ENCODE measurements at regions not wholly inside any gene's neighbourhood (a gene's known extent, or its start where the extent isn't known, plus 50 kb on each side); places are given as distances from the start of the nearest gene placed in this dataset.

GRCh38 chr16:86307514-86307903, 202.8 kb upstream of the FOXF1 start:
- FAIRE-seq, result no peak
- no peak for DNase-seq (ENCODE audit: low spot score)

- DNase-seq (ENCODE audit: low spot score), result no peak
Observed at GRCh38 chr16:86308514-86308913, 201.8 kb upstream of the FOXF1 start.

GRCh38 chr16:86313631-86314030, 196.7 kb upstream of the FOXF1 start:
- FAIRE-seq (no peak), DNase-seq (ENCODE audit: low spot score) (no peak)

More at GRCh38 chr16:86308514-86308913, 201.8 kb upstream of the FOXF1 start:
- no peak for FAIRE-seq

- DNase-seq (ENCODE audit: low spot score) (no peak), FAIRE-seq (no peak)
Observed at GRCh38 chr16:86314402-86315025, 195.8 kb upstream of the FOXF1 start.

- no peak for FAIRE-seq
Observed at GRCh38 chr16:86316967-86317812, 193.1 kb upstream of the FOXF1 start.

GRCh38 chr16:86317813-86318650, 192.3 kb upstream of the FOXF1 start:
- FAIRE-seq, result no peak
- no peak for DNase-seq (ENCODE audit: low spot score)

More at GRCh38 chr16:86316967-86317812, 193.1 kb upstream of the FOXF1 start:
- DNase-seq (ENCODE audit: low spot score), result no peak

- FAIRE-seq (no peak), DNase-seq (ENCODE audit: low spot score) (no peak)
Observed at GRCh38 chr16:86319585-86320236, 190.6 kb upstream of the FOXF1 start.

- no peak for DNase-seq (ENCODE audit: low spot score)
- FAIRE-seq, result no peak
Observed at GRCh38 chr16:86320237-86320595, 190.1 kb upstream of the FOXF1 start.

GRCh38 chr16:86321491-86321890, 188.8 kb upstream of the FOXF1 start:
- FAIRE-seq, result no peak
- DNase-seq (ENCODE audit: low spot score), result no peak

- DNase-seq (ENCODE audit: low spot score) (no peak), FAIRE-seq (no peak)
Observed at GRCh38 chr16:86322283-86322682, 188.0 kb upstream of the FOXF1 start.

GRCh38 chr16:86322806-86323205, 187.5 kb upstream of the FOXF1 start:
- DNase-seq (ENCODE audit: low spot score) (no peak), FAIRE-seq (no peak)

GRCh38 chr16:86324320-86324719, 186.0 kb upstream of the FOXF1 start:
- DNase-seq (ENCODE audit: low spot score) (no peak), FAIRE-seq (no peak)

- FAIRE-seq (peak; percentile 40), DNase-seq (ENCODE audit: low spot score) (no peak)
Observed at GRCh38 chr16:86325360-86325759, 185.0 kb upstream of the FOXF1 start.

- DNase-seq (ENCODE audit: low spot score) (no peak), FAIRE-seq (peak; percentile 87)
Observed at GRCh38 chr16:86325895-86326294, 184.4 kb upstream of the FOXF1 start.

- FAIRE-seq (no peak), DNase-seq (ENCODE audit: low spot score) (no peak)
Observed at GRCh38 chr16:86327321-86327720, 183.0 kb upstream of the FOXF1 start.

GRCh38 chr16:86330906-86331305, 179.4 kb upstream of the FOXF1 start:
- no peak for DNase-seq (ENCODE audit: low spot score)

GRCh38 chr16:86334079-86334635, 176.2 kb upstream of the FOXF1 start:
- DNase-seq (ENCODE audit: low spot score), result no peak
- FAIRE-seq, result no peak

More at GRCh38 chr16:86330906-86331305, 179.4 kb upstream of the FOXF1 start:
- no peak for FAIRE-seq

- no peak for DNase-seq (ENCODE audit: low spot score)
- FAIRE-seq, result no peak
Observed at GRCh38 chr16:86335266-86336172, 174.8 kb upstream of the FOXF1 start.

GRCh38 chr16:86337138-86337537, 173.2 kb upstream of the FOXF1 start:
- FAIRE-seq, result no peak
- DNase-seq (ENCODE audit: low spot score), result no peak
